IMR-90 (cell line): ENCODE measurements at regions not wholly inside any gene's neighbourhood (a gene's known extent, or its start where the extent isn't known, plus 50 kb on each side); places are given as distances from the start of the nearest gene placed in this dataset.

Experiments
- ATAC-seq: fragments of 200-7000 bp; cut with Tn5 transposase; 2 replicates; pipeline ENCODE4 v1.9.1; 2020; ENCODE audit warnings: low read depth, mild to moderate bottlenecking, moderate library complexity
- BruUV-seq: library from RNA; stranded (reverse); fragments of 400-500 nt; replicated peaks from 2 replicates; lab custom pipeline; 2021; lab: Mats Ljungman, UMichigan
- CTCF ChIA-PET: fragments of 300-600 bp; formaldehyde crosslinking; extraction: SDS; loops from one replicate; lab custom pipeline; 2021; ENCODE audit warnings: antibody characterized with exemption; lab: Yijun Ruan, JAX
- POLR2A ChIA-PET: fragments of 300-600 bp; sonication (Branson Sonifier 250); formaldehyde crosslinking; loops from one replicate; lab custom pipeline; 2022; ENCODE audit warnings: antibody characterized with exemption; ENCODE audit not compliant: unreplicated experiment; lab: Charles Lee
- DNase-seq: peaks from one replicate; pipeline ENCODE4 v3.0.0; 2013
- H2AFZ ChIP-seq: replicated peaks from 2 replicates; pipeline ENCODE3; 2013; ENCODE audit warnings: low read length, mild to moderate bottlenecking; ENCODE audit not compliant: poor library complexity
- H2AK5ac ChIP-seq: 2 replicates; pipeline ENCODE4 v1.6.1; 2013; ENCODE audit warnings: low read depth, low read length, inconsistent platforms
- H2AK9ac ChIP-seq: replicated peaks from 2 replicates; pipeline ENCODE3; 2013; ENCODE audit warnings: mild to moderate bottlenecking, low read depth, low read length, moderate library complexity; ENCODE audit not compliant: poor library complexity
- H2BK120ac ChIP-seq: 2 replicates; pipeline ENCODE4 v1.6.1; 2013; ENCODE audit warnings: low read depth, low read length, inconsistent platforms
- H2BK15ac ChIP-seq: 3 replicates; pipeline ENCODE4 v1.6.1; 2013; ENCODE audit warnings: low read depth, low read length, inconsistent platforms
- H2BK20ac ChIP-seq: 2 replicates; pipeline ENCODE4 v1.6.1; 2013; ENCODE audit warnings: low read depth, mild to moderate bottlenecking, inconsistent platforms, low read length, moderate library complexity
- H2BK5ac ChIP-seq: 2 replicates; pipeline ENCODE4 v1.6.1; 2013; ENCODE audit warnings: mild to moderate bottlenecking, low read depth, low read length, inconsistent platforms; ENCODE audit not compliant: poor library complexity, severe bottlenecking
- H3K14ac ChIP-seq: replicated peaks from 2 replicates; pipeline ENCODE4 v1.6.1; 2013; ENCODE audit warnings: low read depth, low read length, inconsistent platforms
- H3K18ac ChIP-seq: 2 replicates; pipeline ENCODE4 v1.6.1; 2013; ENCODE audit warnings: low read depth, low read length, control low read depth
- H3K23ac ChIP-seq: 2 replicates; pipeline ENCODE4 v1.6.1; 2013; ENCODE audit warnings: low read depth, low read length, inconsistent platforms
- H3K27ac ChIP-seq: 2 replicates; pipeline ENCODE4 v1.5.1; 2013; ENCODE audit warnings: mild to moderate bottlenecking, control low read depth, low read length; ENCODE audit not compliant: insufficient read depth
- H3K27me3 ChIP-seq: 2 replicates; pipeline ENCODE4 v1.6.1; 2013; ENCODE audit warnings: low read length; ENCODE audit not compliant: control insufficient read depth, insufficient read depth
- H3K36me3 ChIP-seq: 2 replicates; pipeline ENCODE4 v1.6.1; 2013; ENCODE audit warnings: low read length, mixed read lengths; ENCODE audit not compliant: control insufficient read depth, insufficient read depth
- H3K4ac ChIP-seq: 2 replicates; pipeline ENCODE4 v1.6.1; 2013; ENCODE audit warnings: low read depth, low read length, inconsistent platforms
- H3K4me1 ChIP-seq: 2 replicates; pipeline ENCODE4 v1.6.1; 2013; ENCODE audit warnings: low read length, mixed read lengths; ENCODE audit not compliant: control insufficient read depth, insufficient read depth
- H3K4me2 ChIP-seq: 2 replicates; pipeline ENCODE4 v1.6.1; 2013; ENCODE audit warnings: low read depth, mild to moderate bottlenecking, control low read depth, low read length, moderate library complexity
- H3K4me3 ChIP-seq: 2 replicates; pipeline ENCODE4 v1.5.1; 2013; ENCODE audit warnings: low read depth, mild to moderate bottlenecking, control low read depth, low read length, moderate library complexity; ENCODE audit not compliant: insufficient read depth
- H3K56ac ChIP-seq: 2 replicates; pipeline ENCODE4 v1.6.1; 2013; ENCODE audit warnings: low read length, inconsistent platforms; ENCODE audit not compliant: insufficient read depth; ENCODE audit errors: extremely low read depth
- H3K79me1 ChIP-seq, 2 experiments: 2 replicates each; pipeline ENCODE4 v1.6.1; 2013; ENCODE audit warnings: low read length in 2 of 2, inconsistent platforms in 1 of 2, low read depth in 1 of 2
- H3K9ac ChIP-seq: 2 replicates; pipeline ENCODE4 v1.6.1; 2013; ENCODE audit warnings: low read depth, low read length, control low read depth
- H3K9me1 ChIP-seq: 2 replicates; pipeline ENCODE4 v1.6.1; 2013; ENCODE audit warnings: low read length, inconsistent platforms; ENCODE audit not compliant: insufficient read depth
- H3K9me3 ChIP-seq: 2 replicates; pipeline ENCODE4 v1.6.1; 2013; ENCODE audit warnings: low read length; ENCODE audit not compliant: control insufficient read depth, insufficient read depth
- H4K20me1 ChIP-seq: 2 replicates; pipeline ENCODE4 v1.6.1; 2013; ENCODE audit warnings: low read length, inconsistent platforms; ENCODE audit not compliant: insufficient read depth
- H4K5ac ChIP-seq: 2 replicates; pipeline ENCODE4 v1.6.1; 2013; ENCODE audit warnings: mild to moderate bottlenecking, low read depth, low read length, control low read depth
- H4K8ac ChIP-seq, 2 experiments: 2 replicates each; pipeline ENCODE4 v1.6.1; 2013; ENCODE audit warnings: low read depth in 2 of 2, low read length in 2 of 2, control low read depth in 1 of 2, inconsistent platforms in 1 of 2
- H4K91ac ChIP-seq: 2 replicates; pipeline ENCODE4 v1.6.1; 2013; ENCODE audit warnings: low read depth, low read length, inconsistent platforms; ENCODE audit not compliant: insufficient read depth
- CEBPB ChIP-seq: IDR thresholded peaks from 2 replicates; pipeline ENCODE4 v1.6.1; 2012; ENCODE audit warnings: low read depth, low read length, improper control_type of control experiment
- CTCF ChIP-seq: conservative IDR thresholded peaks from 2 replicates; pipeline ENCODE4 v1.5.1; 2012; ENCODE audit warnings: mild to moderate bottlenecking, low read depth, low read length, improper control_type of control experiment
- NFE2L2 ChIP-seq: fragments of 150-350 bp; IDR thresholded peaks from 2 replicates; pipeline ENCODE4 v1.6.1; 2016; ENCODE audit warnings: low read depth, mild to moderate bottlenecking, low read length
- POLR2A ChIP-seq: IDR thresholded peaks from 2 replicates; pipeline ENCODE4 v1.6.1; 2012; ENCODE audit warnings: mild to moderate bottlenecking, low read depth, low read length
- RAD21 ChIP-seq: IDR thresholded peaks from 2 replicates; pipeline ENCODE4 v1.6.1; 2012; ENCODE audit warnings: low read length, improper control_type of control experiment
- RFX5 ChIP-seq: IDR thresholded peaks from 2 replicates; pipeline ENCODE4 v1.8.0; 2012; ENCODE audit warnings: low read depth, mild to moderate bottlenecking, low read length, moderate library complexity
- USF2 ChIP-seq: fragments of 150-350 bp; IDR thresholded peaks from 2 replicates; pipeline ENCODE4 v1.6.1; 2017; ENCODE audit warnings: mild to moderate bottlenecking, antibody characterized with exemption, low read length, low read depth
- WGBS, 2 experiments: methylation state at CpG; one replicate each; pipeline versions ENCODE4 v1.1.5 to v1.1.7; 2013; ENCODE audit warnings: missing lambda C conversion rate in 2 of 2; ENCODE audit not compliant: insufficient read length in 1 of 2; ENCODE audit errors: extremely low coverage in 2 of 2; 5-methylcytosine and 5-hydroxymethylcytosine counted together
- dilution Hi-C: fragments of 300-500 bp; cut with HindIII; formaldehyde crosslinking; loops from one replicate; pipeline ENCODE4 v1.14.3; 2018; ENCODE audit warnings: low sequenced_read_pairs; ENCODE audit not compliant: unreplicated experiment
- in situ Hi-C: fragments of 300-500 bp; cut with MboI; formaldehyde crosslinking; loops from 3 replicates; pipeline ENCODE4 v1.14.3; 2019; ENCODE audit warnings: low sequenced_read_pairs, inconsistent platforms, mixed read lengths
- intact Hi-C: fragments of 100-400 bp; cut with micrococcal nuclease; formaldehyde crosslinking; loops from 2 replicates; pipeline ENCODE4 v1.10.0; 2022

GRCh38 chr18:41043876-41044275, 911.2 kb upstream of the PIK3C3 start:
- no peak for ATAC-seq
- no peak overlapping the region for H2AK5ac ChIP-seq
- POLR2A ChIA-PET = no interaction called here
- H3K9me1 ChIP-seq = no peaks in the 10 kb centered on the region
- no TSS peak for BruUV-seq
- no peak overlapping the region for H2BK15ac ChIP-seq
- H3K56ac ChIP-seq = no peak overlapping the region
- H4K5ac ChIP-seq = no peak overlapping the region
- no peak overlapping the region for H3K4me3 ChIP-seq
- intact Hi-C loops (no loop called here), dilution Hi-C loops (no loop called here), in situ Hi-C loops (no loop called here)
- no peak overlapping the region for H2BK20ac ChIP-seq
- no peak for DNase-seq
- no peak overlapping the region for H2BK120ac ChIP-seq
- H4K8ac ChIP-seq = no peak overlapping the region
- H3K27me3 ChIP-seq = no peaks in the 10 kb centered on the region
- H3K14ac ChIP-seq = no peak overlapping the region
- H4K91ac ChIP-seq = no peak overlapping the region
- H4K20me1 ChIP-seq = no peaks in the 10 kb centered on the region
- no peak overlapping the region for H2AFZ ChIP-seq
- no peaks in the 10 kb centered on the region for H3K4me1 ChIP-seq
- 67 to 100% methylated on average over 1 of the region's 4 CpGs for WGBS, 2 experiments
- CTCF ChIA-PET = interaction anchor here (1.3 kb wide), 1 partner anchor 13 kb away, joined by 3 read pairs; no protein-coding TSS in a partner anchor
- no peak overlapping the region for H3K27ac ChIP-seq
- H3K4me2 ChIP-seq = no peak overlapping the region
- TF ChIP-seq RAD21 (no peak), NFE2L2 (no peak), POLR2A (no peak), CTCF (no peak), USF2 (no peak), CEBPB (no peak), RFX5 (no peak)
- peaks cover 2% of the 10 kb centered on the region; the same call in 1 of the 2 replicates for H3K9me3 ChIP-seq
- H3K4ac ChIP-seq = no peak overlapping the region
- no peaks in the 10 kb centered on the region for H3K36me3 ChIP-seq
- H2BK5ac ChIP-seq = no peak overlapping the region
- H3K9ac ChIP-seq = no peak overlapping the region
- H2AK9ac ChIP-seq = no peak overlapping the region
- no peak overlapping the region for H3K18ac ChIP-seq
- H3K23ac ChIP-seq = no peak overlapping the region
- H3K79me1 ChIP-seq = no peaks in the 10 kb centered on the region
